ENCODE measurements at regions not wholly inside any gene's neighbourhood (a gene's known extent, or its start where the extent isn't known, plus 50 kb on each side); places are given as distances from the start of the nearest gene placed in this dataset.

DNA sequence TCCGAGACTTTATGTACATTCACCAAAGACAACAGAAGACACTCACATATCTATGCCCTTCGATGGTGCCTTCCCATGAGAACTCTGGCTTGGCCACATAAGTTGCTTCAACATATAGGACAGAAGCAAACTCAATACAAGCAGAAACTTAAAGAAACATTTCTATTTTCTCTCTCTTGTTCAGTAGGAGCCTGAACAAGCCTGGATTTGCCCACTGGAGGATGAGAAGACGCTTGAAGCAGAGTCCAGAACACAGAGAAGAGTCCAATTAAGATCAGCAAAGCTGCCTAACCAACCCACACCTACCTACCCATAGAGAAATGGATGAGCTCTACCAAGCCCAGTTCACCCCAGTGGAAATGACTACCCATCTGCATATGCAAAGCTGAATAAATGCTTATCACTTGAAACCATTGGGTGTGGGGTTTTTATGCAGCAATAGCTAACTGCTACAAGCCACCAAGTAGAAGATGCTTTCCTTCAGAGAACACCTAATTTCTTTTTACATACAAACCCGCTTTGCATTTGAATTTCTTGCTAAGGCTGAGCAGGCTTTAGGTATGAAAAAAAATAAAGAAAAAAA lies 337.9 kb upstream of the DYNLRB2 start:
- Histone ChIP-seq H4K8ac (replicated peaks; ENCODE audit: insufficient read length, low read depth, low read length) (no peak overlapping the region), H3K9me3 (ENCODE audit: control insufficient read depth, low read depth, low read length) (no peaks in the 10 kb centered on the region), H2BK5ac (ENCODE audit: insufficient read length, low read length) (no peak overlapping the region), H3K4me2 (ENCODE audit: insufficient read depth, insufficient read length, low read length) (no peak overlapping the region), H3K23ac (ENCODE audit: insufficient read length, low read depth, low read length) (no peak overlapping the region), H3K4me1 (ENCODE audit: insufficient read depth, low read length) (no peaks in the 10 kb centered on the region), H2BK12ac (ENCODE audit: insufficient read length, low read depth, low read length) (no peak overlapping the region), H3K27me3 (ENCODE audit: insufficient read depth, low read length) (no peaks in the 10 kb centered on the region), H3K27ac (ENCODE audit: insufficient read length, low read depth, low read length) (no peak overlapping the region), H2AFZ (ENCODE audit: low read length) (no peak overlapping the region), H4K20me1 (ENCODE audit: control insufficient read depth, insufficient read depth, insufficient read length) (no peaks in the 10 kb centered on the region), H2AK5ac (ENCODE audit: insufficient read length, low read length) (no peak overlapping the region), H3K79me1 (ENCODE audit: insufficient read depth, low read depth, low read length, poor library complexity, severe bottlenecking) (no peaks in the 10 kb centered on the region), H4K5ac (ENCODE audit: insufficient read length, low read depth, low read length) (no peak overlapping the region), H3K18ac (ENCODE audit: insufficient read length, low read depth, low read length) (no peak overlapping the region), H3T11ph (ENCODE audit: low read length) (no peak overlapping the region), H3K79me2 (ENCODE audit: insufficient read depth, low read length) (no peaks in the 10 kb centered on the region), H3K4ac (ENCODE audit: low read depth, low read length) (no peak overlapping the region), H3K9ac (ENCODE audit: extremely low read depth, insufficient read length, low read length) (no peak overlapping the region), H3K56ac (ENCODE audit: insufficient read length, low read depth, low read length) (no peak overlapping the region), H3K23me2 (ENCODE audit: insufficient read length, low read depth, low read length, poor library complexity, severe bottlenecking) (no peaks in the 10 kb centered on the region), H2BK20ac (ENCODE audit: low read depth, low read length, poor library complexity, severe bottlenecking) (no peak overlapping the region), H2BK15ac (ENCODE audit: low read depth, low read length) (no peak overlapping the region), H2BK120ac (ENCODE audit: low read depth, low read length, poor library complexity, severe bottlenecking) (no peak overlapping the region), H4K91ac (ENCODE audit: insufficient read length, low read depth, low read length) (no peak overlapping the region), H3K14ac (ENCODE audit: insufficient read depth, low read length) (no peak overlapping the region)
- WGBS (ENCODE audit: extremely low coverage, insufficient read length, low lambda C conversion rate): no CpG with 5 or more reads among the region's 4 CpGs
- H3K27ac Mint-ChIP-seq: no peak overlapping the region
- H3K4me3 Mint-ChIP-seq: no peak overlapping the region
- TF ChIP-seq, protein P1, sequence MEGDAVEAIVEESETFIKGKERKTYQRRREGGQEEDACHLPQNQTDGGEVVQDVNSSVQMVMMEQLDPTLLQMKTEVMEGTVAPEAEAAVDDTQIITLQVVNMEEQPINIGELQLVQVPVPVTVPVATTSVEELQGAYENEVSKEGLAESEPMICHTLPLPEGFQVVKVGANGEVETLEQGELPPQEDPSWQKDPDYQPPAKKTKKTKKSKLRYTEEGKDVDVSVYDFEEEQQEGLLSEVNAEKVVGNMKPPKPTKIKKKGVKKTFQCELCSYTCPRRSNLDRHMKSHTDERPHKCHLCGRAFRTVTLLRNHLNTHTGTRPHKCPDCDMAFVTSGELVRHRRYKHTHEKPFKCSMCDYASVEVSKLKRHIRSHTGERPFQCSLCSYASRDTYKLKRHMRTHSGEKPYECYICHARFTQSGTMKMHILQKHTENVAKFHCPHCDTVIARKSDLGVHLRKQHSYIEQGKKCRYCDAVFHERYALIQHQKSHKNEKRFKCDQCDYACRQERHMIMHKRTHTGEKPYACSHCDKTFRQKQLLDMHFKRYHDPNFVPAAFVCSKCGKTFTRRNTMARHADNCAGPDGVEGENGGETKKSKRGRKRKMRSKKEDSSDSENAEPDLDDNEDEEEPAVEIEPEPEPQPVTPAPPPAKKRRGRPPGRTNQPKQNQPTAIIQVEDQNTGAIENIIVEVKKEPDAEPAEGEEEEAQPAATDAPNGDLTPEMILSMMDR (conservative IDR thresholded peaks at IDR 0.05): no peak
- no peaks in the 10 kb centered on the region for H3K36me3 Mint-ChIP-seq (ENCODE audit: insufficient read depth in 1 of 3, low read depth in 3 of 3)
- no peaks in the 10 kb centered on the region; a peak in 1 of 5 replicates for H3K9me3 Mint-ChIP-seq
- H3K27me3 Mint-ChIP-seq (ENCODE audit: low read depth): peaks cover 1% of the 10 kb centered on the region; the same call in 1 of the 2 replicates
- H3K4me1 Mint-ChIP-seq: no peaks in the 10 kb centered on the region
- no peak for DNase-seq

Measured in H9 (cell line).